ENCODE measurements at regions not wholly inside any gene's neighbourhood (a gene's known extent, or its start where the extent isn't known, plus 50 kb on each side); places are given as distances from the start of the nearest gene placed in this dataset.
"Not testable (repeated sequence)": the region's sequence is repeated elsewhere in the genome, so short reads cannot be mapped to it uniquely, and the experiment has no call there.

GRCh38 chr3:157912514-157913451, 193.4 kb downstream of the SHOX2 start:
- TF ChIP-seq CTCF (IDR thresholded peaks at IDR 0.05; ENCODE audit: insufficient read depth, missing control alignments) = no peak
- DNase-seq (ENCODE audit: insufficient read length, low spot score) = no peak
- FAIRE-seq = no peak

- TF ChIP-seq CTCF (IDR thresholded peaks at IDR 0.05; ENCODE audit: insufficient read depth, missing control alignments) = no peak
- no peak for FAIRE-seq
- DNase-seq (ENCODE audit: insufficient read length, low spot score) = no peak
Measured at GRCh38 chr3:157906627-157907026, 199.6 kb downstream of the SHOX2 start.

GRCh38 chr3:157905885-157906284, 200.3 kb downstream of the SHOX2 start:
- TF ChIP-seq CTCF (IDR thresholded peaks at IDR 0.05; ENCODE audit: insufficient read depth, missing control alignments) = no peak
- DNase-seq (ENCODE audit: insufficient read length, low spot score) = no peak
- no peak for FAIRE-seq

- not testable (repeated sequence) for DNase-seq (ENCODE audit: insufficient read length, low spot score); FAIRE-seq
Measured at GRCh38 chr3:157902680-157903079, 203.5 kb downstream of the SHOX2 start.

- no peak for DNase-seq (ENCODE audit: insufficient read length, low spot score)
- no peak for FAIRE-seq
- no peak for TF ChIP-seq CTCF (IDR thresholded peaks at IDR 0.05; ENCODE audit: insufficient read depth, missing control alignments)
Measured at GRCh38 chr3:157888040-157888439, 218.2 kb downstream of the SHOX2 start.

GRCh38 chr3:157876556-157876955, 229.7 kb downstream of the SHOX2 start:
- FAIRE-seq (no peak), DNase-seq (ENCODE audit: insufficient read length, low spot score) (no peak)
- TF ChIP-seq CTCF (IDR thresholded peaks at IDR 0.05; ENCODE audit: insufficient read depth, missing control alignments) = no peak

- TF ChIP-seq CTCF (IDR thresholded peaks at IDR 0.05; ENCODE audit: insufficient read depth, missing control alignments) = no peak
- no peak for FAIRE-seq
- DNase-seq (ENCODE audit: insufficient read length, low spot score) = no peak
Measured at GRCh38 chr3:157872902-157873301, 233.3 kb downstream of the SHOX2 start.
